GM23248 (cell line): ENCODE measurements at regions not wholly inside any gene's neighbourhood (a gene's known extent, or its start where the extent isn't known, plus 50 kb on each side); places are given as distances from the start of the nearest gene placed in this dataset.

Source experiments
- EZH2 ChIP-seq: fragments of 200-600 bp; sonication (generic); IDR thresholded peaks from 2 replicates; pipeline ENCODE4 v1.6.1; 2018; ENCODE audit warnings: antibody characterized with exemption, mild to moderate bottlenecking; ENCODE audit not compliant: insufficient read depth, poor library complexity, severe bottlenecking
- EZH2phosphoT487 ChIP-seq: fragments of 200-600 bp; sonication (generic); IDR thresholded peaks from 2 replicates; pipeline ENCODE4 v1.6.1; 2018; ENCODE audit warnings: antibody characterized with exemption, moderate library complexity, mild to moderate bottlenecking, low read depth; ENCODE audit not compliant: insufficient read depth

DNA sequence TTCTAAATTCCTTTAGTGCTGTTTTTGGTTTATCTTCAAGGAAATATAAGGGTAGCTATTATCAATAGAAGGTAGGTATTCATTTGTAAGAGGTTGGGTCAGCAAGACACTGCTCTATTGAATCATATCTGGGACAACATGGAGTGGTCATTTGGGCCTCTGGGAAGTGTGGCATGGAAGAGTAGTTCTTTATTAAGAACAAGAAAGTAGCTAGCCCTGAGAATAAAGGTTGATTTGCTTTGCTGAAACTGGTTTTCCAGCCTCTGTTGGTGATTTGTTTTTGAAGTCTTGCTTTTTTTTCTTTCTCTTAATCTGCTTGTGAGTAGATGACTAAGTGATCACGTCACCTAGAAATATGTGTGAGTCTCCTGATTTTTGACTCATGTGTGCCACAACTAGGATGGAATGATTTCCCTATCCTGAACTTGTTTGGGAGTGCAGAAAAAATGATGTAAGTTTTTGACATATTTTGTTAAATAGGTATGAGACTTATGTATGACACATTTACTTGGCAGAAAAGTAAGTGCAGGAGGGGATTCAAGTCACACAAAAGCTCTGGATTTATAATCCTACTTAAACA is 381.8 kb downstream of the CENPW start:
- TF ChIP-seq EZH2phosphoT487 (no peak), EZH2 (no peak)
